WTC11 (cell line): ENCODE measurements at regions not wholly inside any gene's neighbourhood (a gene's known extent, or its start where the extent isn't known, plus 50 kb on each side); places are given as distances from the start of the nearest gene placed in this dataset.

ENCODE experiments used
- CTCF ChIP-seq: fragments of 200-600 bp; IDR thresholded peaks from 2 replicates; pipeline ENCODE4 v1.8.0; 2022; ENCODE audit warnings: antibody characterized with exemption
- E2F4 ChIP-seq: sonication (generic); formaldehyde crosslinking; IDR thresholded peaks from 2 replicates; pipeline ENCODE4 v1.8.1; 2022; ENCODE audit warnings: low read depth, mild to moderate bottlenecking, moderate library complexity, missing genetic modification reagents, borderline replicate concordance
- E2F5 ChIP-seq: sonication (generic); formaldehyde crosslinking; IDR thresholded peaks from 2 replicates; pipeline ENCODE4 v1.8.1; 2022; ENCODE audit warnings: mild to moderate bottlenecking, moderate library complexity, missing genetic modification reagents
- ELF4 ChIP-seq: sonication (generic); formaldehyde crosslinking; IDR thresholded peaks from 2 replicates; pipeline ENCODE4 v1.8.1; 2022; ENCODE audit warnings: low read depth, mild to moderate bottlenecking, moderate library complexity, missing genetic modification reagents
- NR2C2 ChIP-seq: sonication (generic); formaldehyde crosslinking; IDR thresholded peaks from 2 replicates; pipeline ENCODE4 v1.8.0; 2022; ENCODE audit warnings: mild to moderate bottlenecking, missing genetic modification reagents
- NR3C1 ChIP-seq: sonication (generic); formaldehyde crosslinking; conservative IDR thresholded peaks from 2 replicates; pipeline ENCODE4 v1.8.1; 2023; ENCODE audit warnings: low read depth, mild to moderate bottlenecking, missing genetic modification reagents
- SMAD4 ChIP-seq: sonication (generic); formaldehyde crosslinking; IDR thresholded peaks from 2 replicates; pipeline ENCODE4 v1.8.0; 2022; ENCODE audit warnings: mild to moderate bottlenecking, missing genetic modification reagents
- SP1 ChIP-seq: sonication (generic); formaldehyde crosslinking; conservative IDR thresholded peaks from 2 replicates; pipeline ENCODE4 v1.8.1; 2022; ENCODE audit warnings: missing genetic modification reagents
- TCF7 ChIP-seq: sonication (generic); formaldehyde crosslinking; IDR thresholded peaks from 2 replicates; pipeline ENCODE4 v1.8.0; 2022; ENCODE audit warnings: mild to moderate bottlenecking, low read depth, missing genetic modification reagents, moderate library complexity
- ZNF138 ChIP-seq: sonication (generic); formaldehyde crosslinking; conservative IDR thresholded peaks from 2 replicates; pipeline ENCODE4 v1.8.1; 2022; ENCODE audit warnings: mild to moderate bottlenecking, moderate library complexity, missing genetic modification reagents
- TF ChIP-seq, protein P1 (sequence below): sonication (generic); formaldehyde crosslinking; IDR thresholded peaks from 2 replicates; pipeline ENCODE4 v1.8.0; 2022; ENCODE audit warnings: mild to moderate bottlenecking, missing genetic modification reagents
- TF ChIP-seq, protein P2 (sequence below): sonication (generic); formaldehyde crosslinking; IDR thresholded peaks from 2 replicates; pipeline ENCODE4 v1.8.1; 2023; ENCODE audit warnings: mild to moderate bottlenecking, missing genetic modification reagents, moderate library complexity

DNA sequence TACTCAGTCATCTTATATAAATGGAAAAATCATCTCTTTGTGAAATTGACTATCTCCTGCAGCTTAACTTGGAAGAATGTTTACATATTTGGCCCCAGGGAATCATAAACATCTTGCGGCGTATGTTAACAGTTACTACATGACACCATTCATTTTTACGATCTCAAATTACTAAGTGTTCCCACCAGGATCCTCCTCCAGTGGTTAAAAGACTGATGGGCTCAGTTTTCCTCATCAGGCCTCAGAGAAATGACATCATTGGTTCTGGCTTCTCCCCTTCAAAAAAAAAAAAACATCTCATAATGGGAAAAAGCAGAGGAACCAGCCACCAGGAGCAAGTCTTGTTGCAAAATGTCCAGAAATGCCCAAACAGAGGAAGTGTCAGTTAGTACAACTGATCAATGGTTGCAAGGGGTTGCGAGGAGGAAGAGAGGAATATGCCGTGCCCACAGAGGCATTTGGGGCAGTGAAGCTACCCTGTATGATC, 70.5 kb upstream of the LIPC start:
- TF ChIP-seq ELF4 (CRISPR knock-in tag) (no peak), CTCF (no peak), ZNF138 (CRISPR knock-in tag) (no peak), SMAD4 (CRISPR knock-in tag) (no peak), NR2C2 (no peak), E2F5 (CRISPR knock-in tag) (no peak), E2F4 (no peak), SP1 (CRISPR knock-in tag) (no peak), NR3C1 (CRISPR knock-in tag) (no peak), TCF7 (no peak)
- TF ChIP-seq, protein P1, sequence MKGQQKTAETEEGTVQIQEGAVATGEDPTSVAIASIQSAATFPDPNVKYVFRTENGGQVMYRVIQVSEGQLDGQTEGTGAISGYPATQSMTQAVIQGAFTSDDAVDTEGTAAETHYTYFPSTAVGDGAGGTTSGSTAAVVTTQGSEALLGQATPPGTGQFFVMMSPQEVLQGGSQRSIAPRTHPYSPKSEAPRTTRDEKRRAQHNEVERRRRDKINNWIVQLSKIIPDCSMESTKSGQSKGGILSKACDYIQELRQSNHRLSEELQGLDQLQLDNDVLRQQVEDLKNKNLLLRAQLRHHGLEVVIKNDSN (CRISPR knock-in tag), result no peak
- TF ChIP-seq, protein P2, sequence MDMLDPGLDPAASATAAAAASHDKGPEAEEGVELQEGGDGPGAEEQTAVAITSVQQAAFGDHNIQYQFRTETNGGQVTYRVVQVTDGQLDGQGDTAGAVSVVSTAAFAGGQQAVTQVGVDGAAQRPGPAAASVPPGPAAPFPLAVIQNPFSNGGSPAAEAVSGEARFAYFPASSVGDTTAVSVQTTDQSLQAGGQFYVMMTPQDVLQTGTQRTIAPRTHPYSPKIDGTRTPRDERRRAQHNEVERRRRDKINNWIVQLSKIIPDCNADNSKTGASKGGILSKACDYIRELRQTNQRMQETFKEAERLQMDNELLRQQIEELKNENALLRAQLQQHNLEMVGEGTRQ (CRISPR knock-in tag), result no peak
